GM10266 (cell line): ENCODE measurements at regions not wholly inside any gene's neighbourhood (a gene's known extent, or its start where the extent isn't known, plus 50 kb on each side); places are given as distances from the start of the nearest gene placed in this dataset.
"Not testable (repeated sequence)": the region's sequence is repeated elsewhere in the genome, so short reads cannot be mapped to it uniquely, and the experiment has no call there.

ENCODE experiments used
- DNase-seq: peaks from one replicate; pipeline ENCODE4 v3.0.0; 2012; ENCODE audit errors: extremely low spot score
- TF ChIP-seq, protein P1 (sequence below): IDR thresholded peaks from 2 replicates; pipeline ENCODE4 v1.5.1; 2012; ENCODE audit warnings: mild to moderate bottlenecking, low read depth; ENCODE audit not compliant: control insufficient read depth, insufficient read depth; ENCODE audit errors: missing control alignments

DNA sequence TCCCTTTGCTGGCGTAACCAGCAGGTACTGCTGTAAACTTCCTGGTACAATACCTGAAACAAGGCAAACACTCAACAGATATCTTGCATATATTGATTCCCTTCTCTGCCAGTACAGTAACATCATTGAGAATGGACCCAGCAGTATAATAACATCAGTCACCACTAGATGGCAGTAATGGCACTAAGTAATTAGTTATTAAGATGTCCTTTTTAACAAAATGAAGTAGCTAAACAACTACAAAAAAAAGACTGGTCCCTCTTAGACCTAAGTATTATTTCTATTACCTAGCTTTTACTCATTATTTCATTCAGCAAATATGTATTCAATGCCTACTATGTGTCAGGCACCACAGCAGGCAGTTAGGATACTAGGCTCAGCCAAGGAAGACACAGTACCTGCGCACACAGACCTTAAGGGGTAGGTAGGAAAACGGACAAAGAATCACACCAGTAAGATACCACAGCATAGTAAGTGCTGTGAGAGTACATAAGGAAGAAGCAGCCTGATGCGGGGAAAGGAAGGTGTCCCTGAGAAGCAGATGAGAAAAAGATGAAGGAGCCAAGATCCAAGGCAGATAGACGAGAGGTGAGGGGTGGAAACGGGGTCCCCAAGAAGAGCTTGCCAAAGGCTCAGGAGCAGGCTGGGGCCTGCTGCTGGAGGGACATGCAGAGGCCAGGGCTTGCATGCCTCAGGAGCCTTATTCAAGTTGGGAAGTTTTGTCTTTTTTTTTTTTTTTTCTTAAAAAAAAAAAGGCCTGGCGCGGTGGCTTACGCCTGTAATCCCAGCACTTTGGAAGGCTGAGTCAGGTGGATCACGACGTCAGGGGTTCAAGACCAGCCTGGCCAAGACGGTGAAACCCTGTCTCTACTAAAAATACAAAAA lies 102.7 kb upstream of the CHD2 start:
- peak; percentile 62 for DNase-seq
- TF ChIP-seq, protein P1, sequence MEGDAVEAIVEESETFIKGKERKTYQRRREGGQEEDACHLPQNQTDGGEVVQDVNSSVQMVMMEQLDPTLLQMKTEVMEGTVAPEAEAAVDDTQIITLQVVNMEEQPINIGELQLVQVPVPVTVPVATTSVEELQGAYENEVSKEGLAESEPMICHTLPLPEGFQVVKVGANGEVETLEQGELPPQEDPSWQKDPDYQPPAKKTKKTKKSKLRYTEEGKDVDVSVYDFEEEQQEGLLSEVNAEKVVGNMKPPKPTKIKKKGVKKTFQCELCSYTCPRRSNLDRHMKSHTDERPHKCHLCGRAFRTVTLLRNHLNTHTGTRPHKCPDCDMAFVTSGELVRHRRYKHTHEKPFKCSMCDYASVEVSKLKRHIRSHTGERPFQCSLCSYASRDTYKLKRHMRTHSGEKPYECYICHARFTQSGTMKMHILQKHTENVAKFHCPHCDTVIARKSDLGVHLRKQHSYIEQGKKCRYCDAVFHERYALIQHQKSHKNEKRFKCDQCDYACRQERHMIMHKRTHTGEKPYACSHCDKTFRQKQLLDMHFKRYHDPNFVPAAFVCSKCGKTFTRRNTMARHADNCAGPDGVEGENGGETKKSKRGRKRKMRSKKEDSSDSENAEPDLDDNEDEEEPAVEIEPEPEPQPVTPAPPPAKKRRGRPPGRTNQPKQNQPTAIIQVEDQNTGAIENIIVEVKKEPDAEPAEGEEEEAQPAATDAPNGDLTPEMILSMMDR: peak; percentile 67

DNA sequence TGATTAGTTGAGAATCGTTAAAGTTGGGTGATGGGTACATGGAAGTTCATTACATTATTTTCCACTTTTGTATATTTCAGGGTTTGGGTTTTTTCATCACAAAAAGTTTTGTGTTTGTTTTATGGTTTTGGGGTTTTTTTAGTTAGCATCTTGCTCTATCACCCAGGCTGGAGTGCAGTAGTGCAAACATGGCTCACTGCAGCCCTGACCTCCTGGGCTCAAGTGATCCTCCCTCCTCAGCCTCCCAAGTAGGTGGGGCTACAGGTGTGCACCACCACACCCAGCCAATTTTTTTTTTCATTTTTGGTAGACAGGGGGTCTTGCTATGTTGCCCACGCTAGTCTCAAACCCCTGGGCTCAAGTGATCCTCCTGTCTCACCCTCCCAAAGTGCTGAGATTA lies 100.1 kb upstream of the CHD2 start:
- TF ChIP-seq, protein P1: no peak
- no peak for DNase-seq

DNA sequence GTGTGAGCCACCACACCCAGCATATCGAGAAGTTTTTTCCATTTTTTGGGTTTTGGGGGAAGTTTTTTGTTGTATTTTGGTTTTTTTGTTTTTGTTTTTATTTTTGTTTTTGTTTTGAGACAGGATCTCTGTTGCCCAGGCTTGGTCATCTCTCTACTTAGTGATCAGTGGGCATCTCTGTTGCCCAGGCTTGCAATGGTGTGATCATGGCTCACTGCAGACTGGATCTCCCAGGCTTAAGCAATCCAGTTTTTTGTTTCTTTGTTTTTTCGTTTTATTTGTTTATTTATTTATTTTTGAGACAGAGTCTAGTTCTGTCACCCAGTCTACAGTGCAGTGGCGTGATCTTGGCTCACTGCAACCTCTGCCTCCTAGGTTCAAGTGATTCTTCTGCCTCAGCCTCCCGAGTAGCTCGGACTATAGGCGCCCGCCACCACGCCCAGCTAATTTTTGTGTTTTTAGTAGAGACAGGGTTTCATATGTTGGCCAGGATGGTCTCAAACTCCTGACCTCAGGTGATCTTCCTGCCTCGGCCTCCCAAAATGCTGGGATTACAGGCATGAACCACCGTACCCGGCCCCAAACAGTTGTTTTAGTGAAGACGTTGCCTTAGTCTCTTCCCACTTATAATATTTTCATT lies 99.6 kb upstream of the CHD2 start:
- not testable (repeated sequence) for DNase-seq

DNA sequence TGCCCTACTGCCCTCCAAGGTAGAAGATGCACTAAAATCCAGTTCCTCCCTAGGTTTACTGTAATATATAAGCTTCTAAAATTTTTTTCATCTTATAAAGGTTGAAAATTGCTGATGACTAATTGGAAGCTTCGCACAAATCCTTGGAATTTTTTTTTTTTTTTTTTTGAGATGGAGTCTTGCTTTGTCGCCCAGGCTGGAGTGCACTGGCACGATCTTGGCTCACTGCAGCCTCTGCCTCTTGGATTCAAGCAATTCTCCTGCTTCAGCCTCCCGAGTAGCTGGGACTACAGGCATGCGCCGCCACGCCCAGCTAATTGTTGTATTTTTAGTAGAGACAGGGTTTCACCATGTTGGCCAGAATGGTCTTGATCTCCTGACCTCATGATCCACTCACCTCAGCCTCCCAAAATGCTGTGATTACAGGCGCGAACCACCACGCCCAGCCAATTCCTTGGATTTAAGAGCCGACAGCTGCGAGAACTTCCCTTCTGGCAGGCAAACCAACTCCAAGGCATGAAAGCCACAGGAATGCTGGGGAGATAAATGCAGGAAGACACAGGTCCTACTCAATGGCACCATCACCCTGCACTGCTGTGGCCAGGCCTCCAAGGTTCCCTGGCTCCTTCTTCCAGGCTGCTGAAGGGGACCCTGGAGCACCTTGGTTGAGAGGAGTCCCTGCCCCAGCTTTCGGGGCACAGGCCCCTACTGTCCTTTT lies 98.9 kb upstream of the CHD2 start:
- not testable (repeated sequence) for DNase-seq

DNA sequence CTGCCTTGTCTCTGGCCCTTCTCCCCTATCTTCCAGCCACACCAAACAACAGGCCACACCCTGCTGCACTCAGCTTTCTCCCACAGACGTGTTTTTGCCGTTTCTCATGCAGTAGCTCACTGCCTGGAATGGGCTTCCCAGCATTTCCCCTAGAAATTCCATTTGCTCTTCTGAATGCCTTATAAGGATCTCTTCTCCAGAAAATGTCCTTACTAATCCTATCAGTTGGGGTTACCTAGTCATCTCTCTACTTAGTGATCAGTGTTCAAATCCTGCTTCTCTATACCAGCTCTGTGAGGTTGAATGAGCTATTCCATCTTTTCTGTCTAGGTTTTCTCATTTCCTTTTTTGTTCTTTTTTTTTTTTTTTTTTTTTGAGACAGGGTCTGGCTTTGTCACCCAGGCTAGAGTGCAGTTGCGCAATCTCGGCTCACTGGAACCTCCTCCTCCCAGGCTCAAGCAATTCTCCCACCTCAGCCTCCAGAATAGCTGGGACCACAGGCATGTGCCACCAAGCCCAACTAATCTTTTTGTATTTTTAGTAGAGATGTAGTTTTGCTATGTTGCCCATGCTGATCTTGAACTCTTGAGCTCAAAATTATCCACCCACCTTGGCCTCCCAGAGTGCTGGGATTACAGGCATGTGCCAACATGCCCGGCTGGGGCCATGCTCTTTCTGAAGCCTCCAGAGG lies 98.2 kb upstream of the CHD2 start:
- TF ChIP-seq, protein P1: no peak
- DNase-seq: no peak

DNA sequence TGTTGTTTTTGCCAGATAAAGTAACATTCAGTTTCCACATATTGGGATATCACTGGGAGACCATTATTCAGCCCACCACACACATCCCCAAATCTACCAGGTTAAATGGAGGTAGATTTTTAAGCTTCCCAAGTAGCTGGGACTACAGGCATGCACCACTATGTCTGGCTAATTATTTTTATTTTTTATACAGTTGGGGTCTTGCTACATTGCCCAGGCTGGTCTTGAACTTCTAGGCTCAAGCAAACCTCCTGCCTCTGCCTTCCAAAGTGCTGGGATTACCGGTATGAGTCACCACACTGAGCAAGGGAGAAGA lies 96.6 kb upstream of the CHD2 start:
- DNase-seq: no peak
- TF ChIP-seq, protein P1: no peak

DNA sequence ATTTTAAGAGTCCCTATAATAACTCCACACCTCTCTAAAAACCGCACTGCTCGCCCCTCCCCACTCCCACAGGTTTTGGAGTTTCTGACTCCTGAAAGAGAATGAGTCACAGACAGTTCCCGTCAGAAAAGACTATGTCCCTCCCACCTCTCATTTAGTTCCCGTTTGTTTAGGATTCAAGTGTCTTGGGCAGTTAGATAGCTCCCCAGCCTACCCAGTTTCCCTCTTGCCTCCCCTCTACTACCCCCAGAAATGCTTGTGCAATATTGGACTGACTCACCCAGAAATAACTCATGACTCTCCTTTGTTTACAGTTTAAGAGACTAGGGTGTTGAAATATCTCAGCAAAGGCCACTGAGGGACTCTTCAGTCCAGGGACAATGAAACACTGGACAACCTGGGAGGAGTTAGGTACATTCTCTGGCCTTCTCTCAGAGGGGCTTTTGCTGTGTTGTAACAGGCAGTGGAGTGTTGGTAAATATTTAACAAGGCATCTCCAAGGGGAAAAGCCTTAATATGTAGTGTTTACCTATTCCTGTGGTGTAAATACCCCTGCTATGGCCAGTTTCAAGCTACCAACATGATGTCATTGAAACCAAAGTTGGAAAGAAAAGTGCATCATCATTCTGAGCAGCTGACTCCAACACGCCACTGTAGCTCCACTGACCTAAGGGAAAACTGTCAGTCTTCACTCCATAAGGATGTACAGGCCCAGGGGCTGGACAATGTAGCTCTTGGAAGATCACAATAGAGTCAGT lies 96.1 kb upstream of the CHD2 start:
- DNase-seq: peak; percentile 51
- TF ChIP-seq, protein P1: no peak

DNA sequence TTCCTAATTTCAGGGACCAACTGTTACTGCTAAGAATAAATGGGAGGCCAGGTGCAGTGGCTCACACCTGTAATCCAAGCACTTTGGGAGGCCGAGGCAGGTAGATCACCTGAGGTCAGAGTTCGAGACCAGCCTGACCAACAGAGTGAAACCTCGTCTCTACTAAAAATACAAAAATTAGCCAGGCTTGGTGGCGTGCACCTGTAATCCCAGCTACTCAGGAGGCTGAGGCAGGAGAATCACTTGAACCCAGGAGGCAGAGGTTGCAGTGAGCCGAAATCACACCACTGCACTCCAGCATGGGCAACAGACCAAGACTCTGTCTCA lies 95.6 kb upstream of the CHD2 start:
- not testable (repeated sequence) for DNase-seq
